ENCODE measurements at regions not wholly inside any gene's neighbourhood (a gene's known extent, or its start where the extent isn't known, plus 50 kb on each side); places are given as distances from the start of the nearest gene placed in this dataset.
"Not testable (repeated sequence)": the region's sequence is repeated elsewhere in the genome, so short reads cannot be mapped to it uniquely, and the experiment has no call there.

DNA sequence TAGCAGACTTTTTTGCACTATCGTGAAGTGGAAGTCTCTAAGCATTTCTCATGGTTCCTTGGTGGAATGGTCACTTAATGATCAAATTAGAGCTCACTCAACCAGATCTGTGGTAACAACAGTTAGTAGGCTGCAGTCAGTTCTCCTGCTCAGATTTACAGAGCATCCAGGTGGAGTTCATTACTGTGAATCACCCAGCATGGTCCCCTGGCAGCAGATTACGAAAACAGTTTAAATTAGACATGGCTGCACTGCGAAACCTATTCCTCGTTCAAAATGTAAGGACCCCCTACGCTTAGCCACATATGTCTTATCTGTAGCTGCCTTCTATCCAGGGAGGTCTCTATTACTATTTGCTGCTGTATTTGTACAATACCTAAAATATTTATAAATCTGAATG is 823.6 kb upstream of the ARRDC3 start:
- Histone ChIP-seq H3K4me2 (ENCODE audit: low read depth, low read length, poor library complexity, severe bottlenecking) (no peak overlapping the region), H4K20me1 (ENCODE audit: insufficient read depth, low read length, poor library complexity, severe bottlenecking) (no peaks in the 10 kb centered on the region), H2AFZ (ENCODE audit: low read length) (no peak overlapping the region), H3K9me3 (ENCODE audit: insufficient read depth, low read depth, low read length) (no peaks in the 10 kb centered on the region), H3K79me2 (ENCODE audit: insufficient read depth, low read length) (no peaks in the 10 kb centered on the region), H3K9me2 (replicated peaks; ENCODE audit: low read depth, low read length) (no peaks in the 10 kb centered on the region), H3F3A (ENCODE audit: low read depth) (no peaks in the 10 kb centered on the region), H3K9ac (ENCODE audit: low read depth, low read length, poor library complexity, severe bottlenecking) (no peak overlapping the region), H3K4me1 (ENCODE audit: insufficient read depth, low read length, poor library complexity, severe bottlenecking) (no peaks in the 10 kb centered on the region), H3K36me3 (ENCODE audit: insufficient read depth, low read length) (no peaks in the 10 kb centered on the region), H3K27me3 (ENCODE audit: insufficient read depth, low read length, poor library complexity, severe bottlenecking) (no peaks in the 10 kb centered on the region), H3K4me3 (ENCODE audit: low read length, poor library complexity, severe bottlenecking) (no peak overlapping the region)
- TF ChIP-seq EZH2phosphoT487 (IDR thresholded peaks at IDR 0.05; ENCODE audit: borderline replicate concordance), result no peak
- TF ChIP-seq, protein P1, sequence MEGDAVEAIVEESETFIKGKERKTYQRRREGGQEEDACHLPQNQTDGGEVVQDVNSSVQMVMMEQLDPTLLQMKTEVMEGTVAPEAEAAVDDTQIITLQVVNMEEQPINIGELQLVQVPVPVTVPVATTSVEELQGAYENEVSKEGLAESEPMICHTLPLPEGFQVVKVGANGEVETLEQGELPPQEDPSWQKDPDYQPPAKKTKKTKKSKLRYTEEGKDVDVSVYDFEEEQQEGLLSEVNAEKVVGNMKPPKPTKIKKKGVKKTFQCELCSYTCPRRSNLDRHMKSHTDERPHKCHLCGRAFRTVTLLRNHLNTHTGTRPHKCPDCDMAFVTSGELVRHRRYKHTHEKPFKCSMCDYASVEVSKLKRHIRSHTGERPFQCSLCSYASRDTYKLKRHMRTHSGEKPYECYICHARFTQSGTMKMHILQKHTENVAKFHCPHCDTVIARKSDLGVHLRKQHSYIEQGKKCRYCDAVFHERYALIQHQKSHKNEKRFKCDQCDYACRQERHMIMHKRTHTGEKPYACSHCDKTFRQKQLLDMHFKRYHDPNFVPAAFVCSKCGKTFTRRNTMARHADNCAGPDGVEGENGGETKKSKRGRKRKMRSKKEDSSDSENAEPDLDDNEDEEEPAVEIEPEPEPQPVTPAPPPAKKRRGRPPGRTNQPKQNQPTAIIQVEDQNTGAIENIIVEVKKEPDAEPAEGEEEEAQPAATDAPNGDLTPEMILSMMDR (conservative IDR thresholded peaks at IDR 0.05; ENCODE audit: low read length), result no peak

DNA sequence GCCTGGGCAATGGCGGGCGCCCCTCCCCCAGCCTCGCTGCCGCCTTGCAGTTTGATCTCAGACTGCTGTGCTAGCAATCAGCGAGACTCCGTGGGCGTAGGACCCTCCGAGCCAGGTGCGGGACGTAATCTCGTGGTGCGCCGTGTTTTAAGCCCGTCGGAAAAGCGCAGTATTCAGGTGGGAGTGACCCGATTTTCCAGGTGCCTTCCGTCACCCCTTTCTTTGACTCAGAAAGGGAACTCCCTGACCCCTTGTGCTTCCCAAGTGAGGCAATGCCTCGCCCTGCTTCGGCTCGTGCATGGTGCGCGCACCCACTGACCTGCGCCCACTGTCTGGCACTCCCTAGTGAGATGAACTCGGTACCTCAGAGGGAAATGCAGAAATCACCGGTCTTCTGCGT is 815.9 kb upstream of the ARRDC3 start:
- H3K79me2 ChIP-seq (ENCODE audit: insufficient read depth, low read length); H3K4me2 ChIP-seq (ENCODE audit: low read depth, low read length, poor library complexity, severe bottlenecking); H3K4me3 ChIP-seq (ENCODE audit: low read length, poor library complexity, severe bottlenecking); H3K9me3 ChIP-seq (ENCODE audit: insufficient read depth, low read depth, low read length); H3K9ac ChIP-seq (ENCODE audit: low read depth, low read length, poor library complexity, severe bottlenecking); H4K20me1 ChIP-seq (ENCODE audit: insufficient read depth, low read length, poor library complexity, severe bottlenecking); H3K27me3 ChIP-seq (ENCODE audit: insufficient read depth, low read length, poor library complexity, severe bottlenecking); H3F3A ChIP-seq (ENCODE audit: low read depth); H3K9me2 ChIP-seq (replicated peaks; ENCODE audit: low read depth, low read length); H3K4me1 ChIP-seq (ENCODE audit: insufficient read depth, low read length, poor library complexity, severe bottlenecking); H3K36me3 ChIP-seq (ENCODE audit: insufficient read depth, low read length); H2AFZ ChIP-seq (ENCODE audit: low read length): not testable (repeated sequence)

DNA sequence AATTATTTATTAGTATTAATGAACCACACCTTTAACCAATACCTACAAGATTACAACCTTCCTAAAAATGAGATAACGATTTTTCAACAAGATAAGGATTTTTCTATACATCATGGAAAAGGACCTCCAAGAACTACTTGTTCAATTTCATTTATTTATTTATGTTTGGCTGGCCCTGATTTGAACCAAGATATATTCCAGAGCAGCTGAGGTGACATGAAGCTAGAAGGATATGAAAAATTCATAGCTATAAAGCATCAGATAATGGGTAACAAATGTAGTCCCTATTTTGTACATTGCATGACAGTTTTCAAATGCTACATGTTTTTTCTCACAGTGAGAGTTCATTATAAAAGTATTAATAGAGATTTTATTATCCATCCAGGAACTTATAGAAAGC is 798.5 kb upstream of the ARRDC3 start:
- H3K36me3 ChIP-seq (ENCODE audit: insufficient read depth, low read length), result no peaks in the 10 kb centered on the region
- H3K9me2 ChIP-seq (replicated peaks; ENCODE audit: low read depth, low read length), result no peaks in the 10 kb centered on the region
- H3F3A ChIP-seq (ENCODE audit: low read depth), result no peaks in the 10 kb centered on the region
- TF ChIP-seq EZH2phosphoT487 (IDR thresholded peaks at IDR 0.05; ENCODE audit: borderline replicate concordance), result no peak
- TF ChIP-seq, protein P1 (conservative IDR thresholded peaks at IDR 0.05; ENCODE audit: low read length), result no peak
- no peak overlapping the region for H2AFZ ChIP-seq (ENCODE audit: low read length)
- no peaks in the 10 kb centered on the region for H3K79me2 ChIP-seq (ENCODE audit: insufficient read depth, low read length)
- no peak overlapping the region for H3K9ac ChIP-seq (ENCODE audit: low read depth, low read length, poor library complexity, severe bottlenecking)
- H3K4me1 ChIP-seq (ENCODE audit: insufficient read depth, low read length, poor library complexity, severe bottlenecking), result no peaks in the 10 kb centered on the region
- no peaks in the 10 kb centered on the region for H3K9me3 ChIP-seq (ENCODE audit: insufficient read depth, low read depth, low read length)
- no peaks in the 10 kb centered on the region for H3K27me3 ChIP-seq (ENCODE audit: insufficient read depth, low read length, poor library complexity, severe bottlenecking)
- H3K4me3 ChIP-seq (ENCODE audit: low read length, poor library complexity, severe bottlenecking), result no peak overlapping the region
- H4K20me1 ChIP-seq (ENCODE audit: insufficient read depth, low read length, poor library complexity, severe bottlenecking), result no peaks in the 10 kb centered on the region
- no peak overlapping the region for H3K4me2 ChIP-seq (ENCODE audit: low read depth, low read length, poor library complexity, severe bottlenecking)

DNA sequence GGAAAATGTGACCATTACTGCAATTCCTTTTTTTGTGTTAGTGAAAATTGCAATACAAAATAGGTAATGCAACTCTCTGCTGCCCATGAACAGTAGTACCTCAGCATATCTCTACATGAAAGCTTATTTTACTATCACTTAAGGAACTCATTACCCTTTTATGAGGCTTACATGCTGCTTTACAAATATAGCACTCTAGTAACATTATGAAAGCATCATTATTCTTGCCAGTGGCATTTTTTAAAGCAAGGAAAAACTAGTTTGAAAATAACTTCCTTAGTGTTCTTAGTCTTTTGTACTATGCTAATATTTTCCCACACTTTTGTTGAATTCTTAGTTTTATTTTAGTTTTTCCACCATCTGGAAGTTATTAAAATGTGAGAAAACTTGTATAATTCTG is 797.3 kb upstream of the ARRDC3 start:
- Histone ChIP-seq H3K4me1 (ENCODE audit: insufficient read depth, low read length, poor library complexity, severe bottlenecking) (no peaks in the 10 kb centered on the region), H3K36me3 (ENCODE audit: insufficient read depth, low read length) (no peaks in the 10 kb centered on the region), H3F3A (ENCODE audit: low read depth) (no peaks in the 10 kb centered on the region), H3K9ac (ENCODE audit: low read depth, low read length, poor library complexity, severe bottlenecking) (no peak overlapping the region), H4K20me1 (ENCODE audit: insufficient read depth, low read length, poor library complexity, severe bottlenecking) (no peaks in the 10 kb centered on the region), H3K79me2 (ENCODE audit: insufficient read depth, low read length) (no peaks in the 10 kb centered on the region), H3K4me3 (ENCODE audit: low read length, poor library complexity, severe bottlenecking) (no peak overlapping the region), H3K27me3 (ENCODE audit: insufficient read depth, low read length, poor library complexity, severe bottlenecking) (no peaks in the 10 kb centered on the region), H2AFZ (ENCODE audit: low read length) (no peak overlapping the region), H3K9me3 (ENCODE audit: insufficient read depth, low read depth, low read length) (no peaks in the 10 kb centered on the region), H3K4me2 (ENCODE audit: low read depth, low read length, poor library complexity, severe bottlenecking) (no peak overlapping the region), H3K9me2 (replicated peaks; ENCODE audit: low read depth, low read length) (no peaks in the 10 kb centered on the region)
- TF ChIP-seq, protein P1 (conservative IDR thresholded peaks at IDR 0.05; ENCODE audit: low read length), result no peak
- no peak for TF ChIP-seq EZH2phosphoT487 (IDR thresholded peaks at IDR 0.05; ENCODE audit: borderline replicate concordance)

All from Loucy (cell line).